Astrocyte (in vitro differentiated cells and primary cell): ENCODE measurements at regions not wholly inside any gene's neighbourhood (a gene's known extent, or its start where the extent isn't known, plus 50 kb on each side); places are given as distances from the start of the nearest gene placed in this dataset.

Experiments used
- EZH2 ChIP-seq: IDR thresholded peaks from 2 replicates; pipeline ENCODE4 v1.6.1; 2012; ENCODE audit warnings: mild to moderate bottlenecking, low read length, inconsistent platforms; ENCODE audit not compliant: insufficient read depth
- TF ChIP-seq, protein P1 (sequence below): IDR thresholded peaks from 2 replicates; pipeline ENCODE4 v1.5.1; 2011; ENCODE audit warnings: low read depth, mild to moderate bottlenecking, inconsistent platforms, low read length, moderate library complexity; ENCODE audit not compliant: insufficient read depth

DNA sequence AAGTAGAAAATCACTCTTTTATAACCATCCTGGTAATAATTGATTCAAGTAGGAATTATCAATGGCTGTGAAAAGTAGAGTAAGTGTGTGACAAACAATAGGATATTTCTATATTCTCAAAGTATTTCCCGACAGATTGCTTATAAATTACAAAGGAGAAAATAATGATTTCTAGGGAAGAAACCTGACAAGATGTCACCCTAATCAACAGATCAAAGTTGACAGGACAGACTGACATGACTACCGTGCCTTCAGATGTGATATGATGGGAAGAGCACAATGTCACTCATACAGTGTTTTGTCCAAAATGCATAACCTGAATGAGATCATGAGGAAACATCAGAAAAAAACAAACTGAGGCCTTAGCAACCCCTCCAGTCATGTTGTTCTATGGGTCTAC lies 53.9 kb upstream of the TRIO start:
- TF ChIP-seq, protein P1, sequence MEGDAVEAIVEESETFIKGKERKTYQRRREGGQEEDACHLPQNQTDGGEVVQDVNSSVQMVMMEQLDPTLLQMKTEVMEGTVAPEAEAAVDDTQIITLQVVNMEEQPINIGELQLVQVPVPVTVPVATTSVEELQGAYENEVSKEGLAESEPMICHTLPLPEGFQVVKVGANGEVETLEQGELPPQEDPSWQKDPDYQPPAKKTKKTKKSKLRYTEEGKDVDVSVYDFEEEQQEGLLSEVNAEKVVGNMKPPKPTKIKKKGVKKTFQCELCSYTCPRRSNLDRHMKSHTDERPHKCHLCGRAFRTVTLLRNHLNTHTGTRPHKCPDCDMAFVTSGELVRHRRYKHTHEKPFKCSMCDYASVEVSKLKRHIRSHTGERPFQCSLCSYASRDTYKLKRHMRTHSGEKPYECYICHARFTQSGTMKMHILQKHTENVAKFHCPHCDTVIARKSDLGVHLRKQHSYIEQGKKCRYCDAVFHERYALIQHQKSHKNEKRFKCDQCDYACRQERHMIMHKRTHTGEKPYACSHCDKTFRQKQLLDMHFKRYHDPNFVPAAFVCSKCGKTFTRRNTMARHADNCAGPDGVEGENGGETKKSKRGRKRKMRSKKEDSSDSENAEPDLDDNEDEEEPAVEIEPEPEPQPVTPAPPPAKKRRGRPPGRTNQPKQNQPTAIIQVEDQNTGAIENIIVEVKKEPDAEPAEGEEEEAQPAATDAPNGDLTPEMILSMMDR, result no peak
- no peak for TF ChIP-seq EZH2
